HEK293 (cell line): ENCODE measurements at regions not wholly inside any gene's neighbourhood (a gene's known extent, or its start where the extent isn't known, plus 50 kb on each side); places are given as distances from the start of the nearest gene placed in this dataset.

Source experiments
- GLIS2 ChIP-seq: fragments of 450-650 bp; formaldehyde crosslinking; IDR thresholded peaks from 2 replicates; pipeline ENCODE4 v1.5.1; 2016; ENCODE audit warnings: missing biosample characterization, missing genetic modification characterization
- ZBTB17 ChIP-seq: fragments of 450-650 bp; formaldehyde crosslinking; IDR thresholded peaks from 2 replicates; pipeline ENCODE4 v1.5.1; 2016; ENCODE audit warnings: missing biosample characterization, missing genetic modification characterization
- ZFP37 ChIP-seq: fragments of 450-650 bp; formaldehyde crosslinking; IDR thresholded peaks from 2 replicates; pipeline ENCODE4 v1.5.1; 2016; ENCODE audit warnings: missing biosample characterization, missing genetic modification characterization
- TF ChIP-seq, protein P1 (sequence below): fragments of 450-650 bp; formaldehyde crosslinking; IDR thresholded peaks from 2 replicates; pipeline ENCODE4 v1.5.1; 2016; ENCODE audit warnings: missing biosample characterization, missing genetic modification characterization
- TF ChIP-seq, protein P2 (sequence below): fragments of 450-650 bp; IDR thresholded peaks from 2 replicates; pipeline ENCODE4 v1.5.1; 2018; ENCODE audit warnings: missing biosample characterization, mild to moderate bottlenecking, missing genetic modification characterization

DNA sequence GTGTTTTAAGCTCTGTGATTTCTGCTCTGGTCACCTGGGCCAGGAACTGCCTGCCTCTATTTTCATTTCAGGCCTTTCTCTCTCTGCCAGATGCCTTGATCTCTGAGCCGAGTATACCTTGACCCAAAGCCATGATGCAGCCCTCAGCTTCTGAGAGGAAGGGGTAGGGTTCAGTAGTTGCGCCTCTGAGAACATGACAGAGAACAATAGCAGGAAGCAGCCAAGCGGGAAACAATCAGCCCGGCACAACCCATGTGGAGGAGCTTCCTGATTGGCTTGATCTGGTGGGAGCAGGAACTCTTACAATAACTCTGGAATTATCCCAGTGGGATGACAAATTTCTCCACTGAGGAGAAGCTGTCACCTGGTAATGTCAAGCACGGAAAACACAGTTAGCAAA, 127.4 kb downstream of the PALM2AKAP2 start:
- no peak for TF ChIP-seq ZBTB17 (tag by site-specific recombination)
- TF ChIP-seq, protein P1, sequence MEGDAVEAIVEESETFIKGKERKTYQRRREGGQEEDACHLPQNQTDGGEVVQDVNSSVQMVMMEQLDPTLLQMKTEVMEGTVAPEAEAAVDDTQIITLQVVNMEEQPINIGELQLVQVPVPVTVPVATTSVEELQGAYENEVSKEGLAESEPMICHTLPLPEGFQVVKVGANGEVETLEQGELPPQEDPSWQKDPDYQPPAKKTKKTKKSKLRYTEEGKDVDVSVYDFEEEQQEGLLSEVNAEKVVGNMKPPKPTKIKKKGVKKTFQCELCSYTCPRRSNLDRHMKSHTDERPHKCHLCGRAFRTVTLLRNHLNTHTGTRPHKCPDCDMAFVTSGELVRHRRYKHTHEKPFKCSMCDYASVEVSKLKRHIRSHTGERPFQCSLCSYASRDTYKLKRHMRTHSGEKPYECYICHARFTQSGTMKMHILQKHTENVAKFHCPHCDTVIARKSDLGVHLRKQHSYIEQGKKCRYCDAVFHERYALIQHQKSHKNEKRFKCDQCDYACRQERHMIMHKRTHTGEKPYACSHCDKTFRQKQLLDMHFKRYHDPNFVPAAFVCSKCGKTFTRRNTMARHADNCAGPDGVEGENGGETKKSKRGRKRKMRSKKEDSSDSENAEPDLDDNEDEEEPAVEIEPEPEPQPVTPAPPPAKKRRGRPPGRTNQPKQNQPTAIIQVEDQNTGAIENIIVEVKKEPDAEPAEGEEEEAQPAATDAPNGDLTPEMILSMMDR (tag by site-specific recombination) = no peak
- TF ChIP-seq, protein P2, sequence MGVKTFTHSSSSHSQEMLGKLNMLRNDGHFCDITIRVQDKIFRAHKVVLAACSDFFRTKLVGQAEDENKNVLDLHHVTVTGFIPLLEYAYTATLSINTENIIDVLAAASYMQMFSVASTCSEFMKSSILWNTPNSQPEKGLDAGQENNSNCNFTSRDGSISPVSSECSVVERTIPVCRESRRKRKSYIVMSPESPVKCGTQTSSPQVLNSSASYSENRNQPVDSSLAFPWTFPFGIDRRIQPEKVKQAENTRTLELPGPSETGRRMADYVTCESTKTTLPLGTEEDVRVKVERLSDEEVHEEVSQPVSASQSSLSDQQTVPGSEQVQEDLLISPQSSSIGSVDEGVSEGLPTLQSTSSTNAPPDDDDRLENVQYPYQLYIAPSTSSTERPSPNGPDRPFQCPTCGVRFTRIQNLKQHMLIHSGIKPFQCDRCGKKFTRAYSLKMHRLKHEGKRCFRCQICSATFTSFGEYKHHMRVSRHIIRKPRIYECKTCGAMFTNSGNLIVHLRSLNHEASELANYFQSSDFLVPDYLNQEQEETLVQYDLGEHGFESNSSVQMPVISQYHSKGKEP (tag by site-specific recombination) = no peak
- no peak for TF ChIP-seq ZFP37 (tag by site-specific recombination)
- TF ChIP-seq GLIS2 (tag by site-specific recombination) = no peak
